Umbilical cord (tissue), 1 donor: ENCODE measurements at regions not wholly inside any gene's neighbourhood (a gene's known extent, or its start where the extent isn't known, plus 50 kb on each side); places are given as distances from the start of the nearest gene placed in this dataset.
"Not testable (repeated sequence)": the region's sequence is repeated elsewhere in the genome, so short reads cannot be mapped to it uniquely, and the experiment has no call there.

Source experiments
- DNase-seq: peaks from one replicate; pipeline ENCODE4 v3.0.0-alpha.2; 2015; ENCODE audit warnings: low spot score

DNA sequence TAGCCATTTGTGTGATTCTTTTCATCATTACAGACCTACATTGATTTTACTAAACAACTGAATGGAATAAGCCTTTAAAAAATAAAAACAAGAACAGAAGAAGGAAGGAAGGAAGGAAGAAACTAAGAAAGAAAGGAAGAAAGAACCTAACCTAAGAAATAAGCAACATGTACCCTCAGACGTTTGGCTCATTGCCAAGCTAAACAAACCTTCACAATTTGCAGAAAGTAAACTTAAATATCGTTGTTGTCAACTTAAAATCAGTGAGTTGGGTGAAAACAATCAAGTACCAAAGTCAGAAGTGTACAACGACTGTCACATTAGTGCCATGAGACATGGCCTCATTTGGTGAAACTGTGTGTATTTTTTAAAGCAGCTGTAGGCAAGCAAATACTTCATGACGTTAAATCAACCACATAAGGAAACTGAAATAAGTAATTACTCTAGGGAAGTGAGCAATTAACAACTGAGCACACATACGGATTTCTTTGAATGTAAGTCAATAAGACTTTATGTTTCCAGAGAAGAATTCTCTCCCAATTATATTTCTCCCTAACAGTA, 313.1 kb upstream of the TMPRSS15 start:
- DNase-seq, result no peak

DNA sequence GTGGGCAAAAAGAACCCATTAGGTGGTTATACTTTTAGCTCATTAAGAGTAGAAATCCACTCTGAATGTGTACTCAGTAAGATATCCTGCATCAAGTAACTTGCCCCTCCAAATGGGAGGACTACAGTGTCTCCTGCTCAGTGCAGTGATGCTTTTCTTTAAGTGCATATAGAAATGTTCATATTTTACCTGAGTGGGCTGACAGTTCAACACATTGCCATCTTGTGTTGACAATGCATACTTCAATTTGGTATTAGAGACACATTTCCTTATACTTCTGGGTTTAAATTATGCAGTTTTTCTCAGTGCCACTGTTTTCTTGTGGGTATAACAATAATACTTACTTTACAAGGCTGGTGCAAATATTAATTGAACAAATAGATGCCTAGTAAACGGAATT, 318.6 kb upstream of the TMPRSS15 start:
- DNase-seq, result no peak

DNA sequence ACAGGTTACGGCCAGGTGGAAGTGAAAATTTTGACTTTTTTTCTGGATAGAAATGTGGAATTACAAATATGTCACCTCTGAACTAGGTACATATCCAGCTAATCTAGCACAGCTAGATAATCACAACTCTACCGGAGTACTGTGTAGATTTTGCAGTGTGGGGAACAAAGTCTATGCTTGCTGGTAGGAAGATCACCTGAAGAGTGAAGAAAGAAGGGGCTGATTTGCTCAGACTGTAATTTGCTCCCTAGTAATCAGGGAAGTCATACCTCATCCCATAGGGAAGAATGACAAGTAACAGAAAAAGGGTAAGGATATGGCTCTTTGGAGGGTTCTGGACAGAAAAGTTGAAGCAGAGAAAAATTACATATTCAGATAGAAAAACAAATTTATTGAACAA, 319.6 kb upstream of the TMPRSS15 start:
- no peak for DNase-seq

DNA sequence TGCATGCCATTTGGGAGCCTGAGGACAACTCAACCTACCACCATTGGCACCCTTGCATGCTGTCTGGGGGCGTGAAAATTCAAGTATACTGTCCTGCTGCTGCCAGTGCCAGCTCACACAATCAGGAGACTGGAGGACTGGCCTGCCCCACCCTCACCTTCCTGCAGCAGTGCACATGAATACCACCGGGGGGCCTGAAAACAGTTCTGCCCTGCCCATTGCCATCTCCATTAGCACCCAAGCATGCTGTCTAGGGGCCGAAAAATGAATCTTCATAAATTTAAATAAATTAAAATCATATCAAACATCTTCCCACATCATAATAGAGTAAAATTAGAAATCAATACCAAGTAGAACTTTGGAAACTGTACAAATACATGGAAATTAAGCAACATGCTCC, 322.1 kb upstream of the TMPRSS15 start:
- no peak for DNase-seq

DNA sequence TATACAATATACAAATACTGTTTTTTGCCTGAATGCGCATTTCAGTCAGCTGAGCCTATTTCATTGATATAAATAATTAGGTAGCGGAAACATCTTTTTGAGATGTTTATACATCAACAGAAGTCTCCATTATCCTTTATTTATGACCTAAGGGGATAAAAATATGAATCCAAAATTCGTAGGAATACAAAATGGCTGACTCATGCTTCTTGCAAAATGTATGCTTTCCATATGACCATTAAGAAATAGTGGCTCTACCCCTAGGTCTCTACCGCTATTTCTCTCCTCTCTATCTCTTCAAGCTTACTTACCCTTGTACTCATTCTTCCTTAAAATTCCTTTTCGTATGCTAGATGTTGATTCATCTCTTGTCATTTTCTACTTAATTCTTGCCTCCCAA, 338.4 kb upstream of the TMPRSS15 start:
- DNase-seq, result no peak

DNA sequence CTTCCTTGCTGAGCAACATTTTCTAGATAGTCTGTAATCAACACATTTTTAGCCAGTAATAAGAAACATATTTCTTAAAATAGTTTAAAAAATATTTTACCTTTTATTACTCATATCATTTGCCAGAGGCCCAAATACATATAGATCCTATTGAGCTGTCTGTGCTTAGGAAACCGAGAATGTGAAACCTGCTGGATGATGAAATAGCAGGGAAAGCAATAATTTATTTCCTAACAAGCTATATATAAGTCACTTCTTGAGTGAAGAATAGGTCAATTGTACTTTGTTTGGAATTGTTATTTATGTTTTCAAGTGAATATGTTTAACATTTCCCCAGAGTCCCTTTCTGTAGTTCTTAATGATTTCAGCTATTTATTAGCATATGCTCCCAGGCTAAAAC, 339.9 kb upstream of the TMPRSS15 start:
- no peak for DNase-seq

DNA sequence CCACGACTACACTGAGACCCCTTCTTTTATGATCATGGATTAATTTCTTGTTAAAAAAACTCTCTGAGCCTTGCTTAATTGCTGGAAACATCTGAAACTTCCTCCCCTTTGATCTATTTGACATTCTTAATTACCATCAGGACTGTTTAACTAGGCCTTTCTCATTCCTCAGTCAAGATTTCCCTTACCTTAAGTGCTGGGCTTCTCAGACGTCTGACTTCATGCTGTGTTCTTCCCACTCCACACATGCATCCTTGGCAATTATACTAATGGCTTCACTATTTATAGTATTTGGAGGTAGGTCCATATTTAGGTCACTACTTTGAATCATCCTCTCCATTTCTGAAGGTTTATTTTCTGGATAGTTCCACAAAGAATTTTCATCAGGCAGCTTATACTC, 341.3 kb upstream of the TMPRSS15 start:
- no peak for DNase-seq

DNA sequence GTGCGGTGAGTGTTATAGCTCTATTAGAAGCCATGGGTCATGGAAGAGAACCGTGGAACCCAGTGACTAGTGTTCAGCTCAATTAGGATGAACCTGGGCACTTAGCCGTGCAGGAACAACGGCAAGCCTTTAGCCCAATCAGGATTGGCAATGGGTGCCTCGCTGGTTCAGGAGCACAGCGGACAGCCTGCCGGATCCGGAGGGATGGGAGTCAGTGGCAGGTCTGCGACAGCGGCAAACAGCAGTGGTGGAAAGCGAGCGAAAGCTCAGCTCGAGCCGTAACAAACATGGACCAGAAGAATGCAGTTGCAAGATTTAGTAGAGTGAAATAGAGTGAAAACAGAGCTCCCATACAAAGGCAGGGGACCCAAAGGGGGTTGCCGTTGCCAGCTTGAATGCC, 349.3 kb upstream of the TMPRSS15 start:
- DNase-seq, result not testable (repeated sequence)

DNA sequence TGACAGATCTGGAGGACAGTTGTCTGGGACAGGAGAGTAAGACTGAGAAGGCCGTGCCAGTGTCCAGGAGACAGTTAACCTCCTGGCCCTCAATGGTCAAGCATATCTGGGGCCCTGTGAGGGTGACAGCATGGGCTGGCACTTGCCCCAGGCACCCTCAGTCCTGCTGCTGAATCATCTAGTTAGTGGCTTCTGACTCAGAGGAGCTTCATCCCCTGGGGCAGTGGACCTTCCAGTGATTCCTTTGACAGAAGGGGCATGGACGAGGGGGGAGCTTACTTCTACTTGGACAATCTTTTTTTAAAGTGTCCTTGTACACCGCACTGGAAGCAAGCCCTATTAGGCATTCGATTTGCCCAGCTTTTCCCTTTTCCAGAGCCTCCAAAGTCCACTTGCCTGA, 352.7 kb upstream of the TMPRSS15 start:
- DNase-seq, result not testable (repeated sequence)

DNA sequence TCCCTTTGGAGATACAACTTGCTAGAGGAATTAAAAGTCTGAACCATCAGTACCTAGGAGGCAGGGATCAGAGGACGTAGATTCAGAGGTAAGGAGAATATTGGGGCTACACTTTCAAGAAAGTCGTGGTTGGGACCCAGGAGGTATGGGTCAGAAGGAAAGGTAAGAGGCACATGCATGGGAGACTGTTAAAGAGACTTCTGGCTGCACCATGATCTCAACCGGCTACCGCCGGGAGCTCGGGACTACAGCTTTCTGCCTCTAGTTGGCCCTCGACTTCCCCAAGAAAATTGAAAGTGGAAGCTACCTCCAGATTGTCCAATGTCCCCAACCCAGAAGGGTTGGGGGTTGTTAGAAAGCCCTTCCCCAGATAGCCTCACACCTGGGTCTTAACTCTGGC, 355.7 kb upstream of the TMPRSS15 start:
- no peak for DNase-seq

DNA sequence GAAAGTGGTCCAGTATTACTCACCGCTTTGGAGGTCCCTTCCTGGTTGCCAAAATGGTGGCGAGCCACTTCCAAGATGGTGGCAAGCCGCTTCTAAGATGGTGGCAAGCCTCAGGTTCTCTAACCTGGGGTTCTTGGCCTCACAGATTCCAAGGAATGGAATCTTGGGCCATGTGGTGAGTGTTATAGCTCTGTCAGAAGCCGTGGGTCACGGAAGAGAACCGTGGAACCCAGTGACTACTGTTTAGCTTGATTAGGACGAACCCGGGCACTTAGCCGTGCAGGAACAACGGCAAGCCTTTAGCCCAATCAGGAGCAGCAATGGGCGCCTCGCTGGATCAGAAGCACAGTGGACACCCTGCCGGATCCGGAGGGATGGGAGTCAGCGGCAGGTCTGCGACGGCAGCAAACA, 356.2 kb upstream of the TMPRSS15 start:
- no peak for DNase-seq

DNA sequence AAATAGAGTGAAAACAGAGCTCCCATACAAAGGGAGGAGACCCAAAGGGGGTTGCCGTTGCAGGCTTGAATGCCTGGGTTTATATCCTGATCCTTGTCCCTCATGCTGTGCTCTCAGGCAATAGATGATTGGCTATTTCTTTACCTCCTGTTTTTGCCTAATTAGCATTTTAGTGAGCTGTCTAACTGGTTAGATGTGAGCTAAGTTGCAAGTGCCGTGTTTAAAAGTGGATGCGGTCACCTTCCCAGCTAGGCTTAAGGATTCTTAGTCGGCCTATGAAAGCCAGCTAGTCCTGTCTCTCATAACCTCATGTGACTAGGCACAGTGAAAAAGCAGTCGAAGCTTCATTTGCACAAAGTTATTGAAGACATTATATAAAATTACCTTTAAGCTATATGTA, 356.7 kb upstream of the TMPRSS15 start:
- DNase-seq, result no peak

DNA sequence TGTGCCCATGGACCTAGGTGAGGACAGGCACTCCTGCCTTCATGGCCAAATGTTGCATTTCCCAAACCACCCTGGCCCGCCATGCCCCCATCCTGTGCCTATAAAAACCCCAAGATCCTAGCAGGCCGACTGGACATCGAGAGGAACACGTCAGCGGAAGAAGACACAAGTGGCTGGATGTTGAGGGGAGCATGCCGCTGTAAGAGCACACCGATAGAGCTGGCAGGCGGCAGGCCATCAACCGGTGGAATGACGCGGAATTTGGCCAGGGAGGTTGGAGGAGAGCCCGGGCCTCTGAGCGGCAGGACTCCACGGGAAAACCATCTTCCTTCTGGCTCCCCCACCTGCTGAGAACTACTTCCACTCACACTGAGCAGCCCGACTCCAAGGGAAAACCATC, 361.1 kb upstream of the TMPRSS15 start:
- DNase-seq, result no peak

DNA sequence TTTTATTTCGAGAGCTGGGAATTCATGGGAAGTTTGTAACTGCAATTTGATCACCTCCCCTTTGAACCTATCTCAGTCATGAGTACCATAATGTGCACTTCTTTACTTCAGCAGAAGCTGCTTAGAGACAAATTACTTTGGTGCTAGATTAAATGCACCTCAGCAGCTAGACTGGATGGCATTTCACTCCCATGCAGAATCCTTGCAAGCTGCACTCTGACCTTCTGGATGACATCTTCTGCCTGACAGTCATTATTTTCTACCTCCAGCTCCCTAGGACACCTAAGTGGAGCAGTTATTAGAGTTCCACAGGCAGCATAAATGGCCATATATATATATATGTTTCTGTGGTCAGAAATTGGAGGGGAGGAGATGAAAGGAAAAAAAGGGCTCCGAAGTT, 366.0 kb upstream of the TMPRSS15 start:
- no peak for DNase-seq

DNA sequence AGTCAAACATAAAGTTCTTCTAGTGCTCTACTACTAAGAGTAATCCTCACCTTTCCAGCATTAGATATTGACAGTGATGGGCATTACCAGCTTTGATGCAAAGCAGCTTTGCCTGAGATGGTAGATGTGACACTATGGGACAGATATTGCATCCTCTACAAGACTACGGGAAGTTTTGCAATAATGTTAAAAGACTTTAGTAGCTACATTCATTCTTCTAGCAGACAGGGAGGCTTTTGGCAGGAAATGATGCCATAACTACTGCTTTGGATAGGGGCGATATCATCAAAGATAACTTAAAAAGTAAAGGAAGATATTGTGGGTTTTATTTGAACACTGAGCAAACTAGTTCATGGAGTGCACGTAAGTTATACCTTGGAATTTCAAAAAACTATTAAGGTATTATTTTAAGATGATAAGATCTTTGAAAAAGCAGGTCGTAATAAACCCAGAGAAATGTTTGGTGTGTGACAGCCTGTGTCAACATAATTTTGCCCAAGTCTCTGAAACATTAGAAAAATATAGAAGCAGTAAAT, 368.3 kb upstream of the TMPRSS15 start:
- DNase-seq, result no peak

DNA sequence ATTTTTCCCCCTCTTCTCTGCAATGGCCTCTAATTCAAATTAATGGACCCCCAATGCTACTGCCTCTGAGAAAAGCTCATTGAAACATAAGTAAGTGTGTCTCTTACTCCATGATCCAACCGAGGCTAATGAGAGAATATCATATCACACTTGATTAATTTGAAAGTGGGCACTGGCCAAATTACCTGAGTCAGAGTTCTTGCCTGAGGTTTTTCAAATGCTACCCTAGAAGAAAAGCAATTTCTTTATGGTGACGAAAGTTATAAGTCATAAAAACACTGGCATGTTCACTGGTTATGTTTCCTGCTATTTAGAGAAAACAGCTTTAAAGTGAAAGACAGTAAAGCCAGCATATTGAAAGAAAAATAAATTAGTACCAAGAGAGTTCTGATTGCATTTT, 368.8 kb upstream of the TMPRSS15 start:
- peak; percentile 14 for DNase-seq

DNA sequence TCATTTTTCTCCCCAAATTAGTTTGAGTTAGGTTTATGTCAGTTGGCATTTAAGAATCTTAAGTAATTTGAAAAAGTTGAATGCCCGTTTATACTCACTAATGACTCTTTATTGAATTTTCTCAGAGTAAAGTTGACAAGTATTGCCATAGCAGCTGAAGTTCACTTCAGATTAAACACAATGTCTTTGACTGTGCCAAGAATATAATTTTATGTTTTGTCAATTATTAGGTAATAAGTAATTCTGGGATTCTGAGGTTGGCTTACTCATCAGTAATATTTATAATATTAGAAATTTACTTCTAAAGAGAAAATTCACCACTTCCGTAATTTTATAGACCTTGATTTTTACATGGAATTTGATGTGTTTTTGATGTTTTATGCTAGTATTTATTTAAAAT, 369.3 kb upstream of the TMPRSS15 start:
- no peak for DNase-seq

DNA sequence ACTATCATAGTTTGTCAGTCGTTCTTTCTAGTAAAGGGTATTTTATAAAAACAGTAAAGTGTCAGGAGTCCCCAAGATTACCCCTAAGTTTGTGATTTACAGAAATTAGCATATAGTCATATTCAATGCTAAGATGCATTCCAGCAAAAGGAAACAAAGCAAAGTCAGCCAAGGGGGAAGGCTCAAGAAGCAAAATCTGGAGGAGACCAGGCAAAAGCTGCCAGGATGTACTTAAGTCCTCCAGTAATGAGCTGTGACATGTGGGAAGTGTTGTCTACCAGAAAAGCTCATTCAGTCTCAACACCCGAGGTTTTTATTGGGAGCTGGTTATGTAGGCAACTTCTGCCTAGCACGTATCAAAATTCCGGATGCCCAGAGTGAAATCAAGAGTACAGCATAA, 373.4 kb upstream of the TMPRSS15 start:
- no peak for DNase-seq

DNA sequence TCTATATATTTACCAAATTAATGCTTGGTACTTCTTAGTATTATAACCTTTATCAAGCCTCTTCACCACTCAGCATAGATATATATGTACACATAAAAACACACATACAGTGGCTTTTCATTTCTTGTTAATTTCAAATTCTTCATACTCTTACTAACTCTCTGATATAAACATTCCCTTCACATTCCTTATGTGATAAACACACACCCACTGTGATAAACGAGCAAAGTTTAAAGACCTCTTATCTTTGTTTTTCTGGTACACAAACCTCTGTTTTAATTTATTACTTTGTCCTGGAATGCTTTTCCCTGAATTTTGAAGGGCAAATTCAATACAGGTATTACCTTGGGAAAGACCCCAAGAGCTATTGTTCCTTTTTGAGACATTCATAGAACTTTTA, 379.1 kb upstream of the TMPRSS15 start:
- DNase-seq, result no peak

DNA sequence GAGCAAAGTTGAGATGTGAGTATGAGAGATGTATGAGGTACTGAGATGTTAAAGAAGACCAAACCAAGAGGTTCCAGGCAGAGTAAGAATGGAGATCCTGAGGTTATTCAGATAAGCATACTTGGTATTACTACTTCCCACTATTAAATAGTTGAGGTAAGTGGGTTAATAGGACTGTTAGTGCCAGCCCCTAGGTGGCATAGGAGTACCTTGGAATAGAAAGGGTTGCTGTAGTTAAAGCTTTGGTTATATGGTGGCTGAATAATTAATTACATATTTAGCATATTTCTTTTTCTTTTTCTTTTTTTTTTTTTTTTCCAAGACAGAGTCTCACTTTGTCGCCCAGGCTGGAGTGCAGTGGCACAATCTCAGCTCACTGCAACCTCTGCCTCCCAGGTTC, 397.9 kb upstream of the TMPRSS15 start:
- DNase-seq, result no peak

DNA sequence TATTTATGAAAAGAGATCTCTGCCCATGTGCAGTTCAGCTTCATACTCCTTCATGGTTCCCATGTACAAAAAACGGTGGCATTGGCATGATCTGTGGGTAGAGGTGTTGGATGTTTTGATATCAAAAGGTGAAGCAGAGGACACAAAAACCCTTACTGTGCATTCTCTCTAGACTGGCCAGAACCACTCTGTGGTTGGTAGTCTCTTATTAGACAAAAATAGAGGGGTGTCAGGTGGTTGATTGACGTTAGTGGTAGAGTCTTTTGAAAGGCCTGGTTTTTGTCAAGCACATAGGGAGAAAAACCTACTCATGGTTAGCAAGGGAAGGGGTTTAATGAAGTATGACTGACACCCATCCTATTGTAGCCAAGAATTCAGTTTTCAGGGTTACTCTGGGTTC, 400.0 kb upstream of the TMPRSS15 start:
- DNase-seq, result no peak

DNA sequence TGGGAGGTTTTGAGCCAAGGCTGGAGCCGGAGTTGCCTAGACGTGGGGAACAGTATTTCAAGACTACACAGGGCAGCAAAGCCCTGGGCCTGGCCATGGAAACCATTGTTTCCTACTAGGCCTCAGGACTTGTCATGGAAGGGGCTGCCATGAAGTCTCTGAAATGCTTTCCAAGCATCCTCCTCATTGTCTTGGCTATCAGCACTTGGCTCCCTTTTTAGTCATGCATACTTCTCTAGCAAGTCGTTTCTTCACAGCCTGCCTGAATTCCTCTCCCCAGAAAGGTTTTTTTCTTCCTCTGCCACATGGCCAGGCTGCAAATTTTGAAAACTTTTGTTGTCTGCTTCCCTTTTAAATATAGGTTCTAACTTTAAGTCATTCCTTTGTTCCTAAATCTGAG, 406.6 kb upstream of the TMPRSS15 start:
- no peak for DNase-seq

DNA sequence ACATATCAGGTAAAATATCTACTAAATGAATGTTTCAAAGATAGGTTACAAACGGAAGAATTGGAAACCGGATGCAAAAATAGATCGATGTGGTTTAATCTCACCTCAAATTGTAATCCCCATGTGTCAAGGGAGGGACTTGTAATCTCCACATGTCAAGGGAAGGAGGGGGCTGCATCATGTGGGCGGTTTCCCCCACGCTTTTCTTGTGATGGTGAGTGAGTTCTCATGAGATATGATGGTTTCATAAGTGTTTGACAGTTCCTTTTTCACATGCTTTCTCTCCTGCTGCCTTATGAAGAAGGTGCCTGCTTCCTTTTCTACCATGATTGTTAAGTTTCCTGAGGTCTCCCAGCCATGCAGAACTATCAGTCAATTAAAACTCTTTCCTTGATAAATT, 408.7 kb upstream of the TMPRSS15 start:
- DNase-seq, result no peak

DNA sequence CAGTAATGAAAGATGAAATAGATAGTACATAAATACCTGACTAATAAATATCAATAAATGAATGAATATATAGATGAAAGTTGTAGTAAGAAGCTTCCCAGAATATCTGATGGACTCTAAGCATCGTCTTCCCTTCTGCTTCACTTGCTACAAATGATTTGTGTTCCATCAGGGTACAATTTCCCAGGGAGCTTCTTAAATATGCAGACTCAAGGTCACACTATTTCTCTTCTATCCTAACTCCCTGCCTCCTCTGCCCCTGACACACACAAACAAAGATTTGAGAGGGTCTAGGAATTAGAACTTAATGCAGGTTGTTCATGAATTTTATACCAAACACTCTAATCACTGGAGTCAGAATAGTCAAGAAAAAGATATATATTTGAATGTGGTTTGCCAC, 415.9 kb upstream of the TMPRSS15 start:
- DNase-seq, result no peak
